GM19035 (cell line): ENCODE measurements at regions not wholly inside any gene's neighbourhood (a gene's known extent, or its start where the extent isn't known, plus 50 kb on each side); places are given as distances from the start of the nearest gene placed in this dataset.
"Not testable (repeated sequence)": the region's sequence is repeated elsewhere in the genome, so short reads cannot be mapped to it uniquely, and the experiment has no call there.

Source experiments
- ATAC-seq: cut with Tn5 transposase; IDR thresholded peaks from one replicate; pipeline ENCODE4 v1.9.1; 2021; ENCODE audit not compliant: unreplicated experiment

- no peak for ATAC-seq
Measured at GRCh38 chr5:69004676-69005075, 89.1 kb upstream of the SLC30A5 start.

- ATAC-seq = no peak
Measured at GRCh38 chr5:69006030-69006429, 87.8 kb upstream of the SLC30A5 start.

- no peak for ATAC-seq
Measured at GRCh38 chr5:69007163-69007562, 86.7 kb upstream of the SLC30A5 start.

GRCh38 chr5:69007726-69008368 lies 86.0 kb upstream of the SLC30A5 start:
- ATAC-seq = peak; percentile 92

- ATAC-seq = no peak
Measured at GRCh38 chr5:69010476-69010875, 83.3 kb upstream of the SLC30A5 start.

GRCh38 chr5:69011910-69012309 lies 81.9 kb upstream of the SLC30A5 start:
- ATAC-seq = no peak

- no peak for ATAC-seq
Measured at GRCh38 chr5:69013481-69013880, 80.3 kb upstream of the SLC30A5 start.

- not testable (repeated sequence) for ATAC-seq
Measured at GRCh38 chr5:69014007-69014406, 79.8 kb upstream of the SLC30A5 start.

- no peak for ATAC-seq
Measured at GRCh38 chr5:69019668-69020375, 74.0 kb upstream of the SLC30A5 start.

- ATAC-seq = no peak
Measured at GRCh38 chr5:69024241-69024651, 69.6 kb upstream of the SLC30A5 start.

- no peak for ATAC-seq
Measured at GRCh38 chr5:69029292-69029691, 64.5 kb upstream of the SLC30A5 start.

- no peak for ATAC-seq
Measured at GRCh38 chr5:69030358-69031062, 63.3 kb upstream of the SLC30A5 start.

- ATAC-seq = no peak
Measured at GRCh38 chr5:69032009-69032408, 61.8 kb upstream of the SLC30A5 start.

- ATAC-seq = no peak
Measured at GRCh38 chr5:69033690-69034089, 60.1 kb upstream of the SLC30A5 start.

GRCh38 chr5:69034898-69035297 lies 58.9 kb upstream of the SLC30A5 start:
- ATAC-seq = no peak

- ATAC-seq = no peak
Measured at GRCh38 chr5:69035665-69036064, 58.1 kb upstream of the SLC30A5 start.

- ATAC-seq = no peak
Measured at GRCh38 chr5:69038539-69038938, 55.3 kb upstream of the SLC30A5 start.

- ATAC-seq = no peak
Measured at GRCh38 chr5:69039829-69040228, 54.0 kb upstream of the SLC30A5 start.

- peak; percentile 22 for ATAC-seq
Measured at GRCh38 chr5:69042500-69042899, 51.3 kb upstream of the SLC30A5 start.

GRCh38 chr5:69042915-69043654 lies 50.7 kb upstream of the SLC30A5 start:
- peak; percentile 96 for ATAC-seq

GRCh38 chr5:69043655-69043996 lies 50.2 kb upstream of the SLC30A5 start:
- no peak for ATAC-seq
